ENCODE measurements at regions not wholly inside any gene's neighbourhood (a gene's known extent, or its start where the extent isn't known, plus 50 kb on each side); places are given as distances from the start of the nearest gene placed in this dataset.

DNA sequence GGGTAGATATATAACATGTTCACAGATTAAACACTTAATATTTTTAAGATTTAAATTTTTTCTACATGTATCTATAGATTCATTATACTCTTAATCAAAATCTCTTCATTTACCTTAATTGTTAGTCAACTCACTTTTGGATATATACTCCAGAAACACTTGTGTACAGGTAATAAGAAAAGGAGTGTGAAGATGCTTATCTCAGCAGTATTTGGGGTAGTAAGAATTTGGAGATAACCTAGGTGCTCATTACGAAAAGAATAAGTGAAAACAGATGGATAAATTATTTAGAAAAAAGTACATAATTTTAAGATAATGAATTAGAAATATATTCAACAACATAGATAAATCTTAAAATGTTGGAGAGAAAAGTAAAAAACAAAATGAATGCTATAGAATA, 226.5 kb upstream of the PLSCR5 start:
- in situ Hi-C loops (cut with HindIII; ENCODE audit: low pct_ligation_motif_present, low pct_unique_long_range_greater_than_20kb, low sequenced_read_pairs) = no loop called here
- no peak for DNase-seq

GRCh38 chr3:146830231-146830630, 225.1 kb upstream of the PLSCR5 start:
- no peak for DNase-seq
- in situ Hi-C loops (cut with HindIII; ENCODE audit: low pct_ligation_motif_present, low pct_unique_long_range_greater_than_20kb, low sequenced_read_pairs) = no loop called here

- no peak for DNase-seq
- in situ Hi-C loops (cut with HindIII; ENCODE audit: low pct_ligation_motif_present, low pct_unique_long_range_greater_than_20kb, low sequenced_read_pairs) = no loop called here
Observed at GRCh38 chr3:146827836-146828235, 222.7 kb upstream of the PLSCR5 start.

GRCh38 chr3:146823622-146824021, 218.5 kb upstream of the PLSCR5 start:
- in situ Hi-C loops (cut with HindIII; ENCODE audit: low pct_ligation_motif_present, low pct_unique_long_range_greater_than_20kb, low sequenced_read_pairs) = no loop called here

GRCh38 chr3:146818866-146819265, 213.7 kb upstream of the PLSCR5 start:
- in situ Hi-C loops (cut with HindIII; ENCODE audit: low pct_ligation_motif_present, low pct_unique_long_range_greater_than_20kb, low sequenced_read_pairs) = no loop called here
- DNase-seq = no peak

More at GRCh38 chr3:146823622-146824021, 218.5 kb upstream of the PLSCR5 start:
- DNase-seq = no peak

DNA sequence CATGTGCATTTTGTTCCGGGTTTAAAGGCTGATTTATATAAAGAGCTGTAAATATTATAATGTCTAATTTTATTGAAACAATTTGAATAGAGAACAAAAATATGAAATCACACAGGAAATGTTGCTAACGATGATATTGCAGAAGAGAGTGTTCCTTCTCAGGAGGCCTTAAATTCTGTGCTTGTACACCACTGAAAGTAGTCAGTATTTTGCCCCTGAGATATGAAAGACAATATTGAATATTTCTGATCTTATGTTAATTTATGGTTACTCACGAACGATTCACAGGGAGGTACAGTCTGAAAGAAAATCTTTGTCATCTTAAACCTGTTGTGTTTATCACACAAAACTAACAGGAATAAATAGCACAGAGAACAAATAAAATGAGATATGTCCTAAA, 213.2 kb upstream of the PLSCR5 start:
- no peak for DNase-seq
- in situ Hi-C loops (cut with HindIII; ENCODE audit: low pct_ligation_motif_present, low pct_unique_long_range_greater_than_20kb, low sequenced_read_pairs) = no loop called here

DNA sequence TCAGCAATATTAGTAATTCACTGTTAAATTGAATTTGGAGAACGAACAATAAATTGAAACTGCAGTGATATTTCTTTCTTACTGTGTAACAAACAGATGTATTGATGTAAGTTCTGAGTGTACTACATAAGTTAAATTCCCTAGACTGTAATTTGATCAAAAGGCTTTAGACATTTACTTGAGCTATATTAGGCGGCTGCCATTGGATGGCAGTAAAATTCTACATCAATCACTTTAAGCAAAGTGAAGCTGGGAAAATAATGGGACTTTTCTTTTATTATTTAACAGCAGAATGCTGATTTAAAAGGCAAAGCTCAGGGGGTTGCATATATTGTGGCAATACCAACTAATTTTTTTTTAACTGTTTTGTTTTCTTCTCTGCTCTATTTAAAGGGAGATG, 212.6 kb upstream of the PLSCR5 start:
- in situ Hi-C loops (cut with HindIII; ENCODE audit: low pct_ligation_motif_present, low pct_unique_long_range_greater_than_20kb, low sequenced_read_pairs) = no loop called here
- DNase-seq = peak; percentile 58

DNA sequence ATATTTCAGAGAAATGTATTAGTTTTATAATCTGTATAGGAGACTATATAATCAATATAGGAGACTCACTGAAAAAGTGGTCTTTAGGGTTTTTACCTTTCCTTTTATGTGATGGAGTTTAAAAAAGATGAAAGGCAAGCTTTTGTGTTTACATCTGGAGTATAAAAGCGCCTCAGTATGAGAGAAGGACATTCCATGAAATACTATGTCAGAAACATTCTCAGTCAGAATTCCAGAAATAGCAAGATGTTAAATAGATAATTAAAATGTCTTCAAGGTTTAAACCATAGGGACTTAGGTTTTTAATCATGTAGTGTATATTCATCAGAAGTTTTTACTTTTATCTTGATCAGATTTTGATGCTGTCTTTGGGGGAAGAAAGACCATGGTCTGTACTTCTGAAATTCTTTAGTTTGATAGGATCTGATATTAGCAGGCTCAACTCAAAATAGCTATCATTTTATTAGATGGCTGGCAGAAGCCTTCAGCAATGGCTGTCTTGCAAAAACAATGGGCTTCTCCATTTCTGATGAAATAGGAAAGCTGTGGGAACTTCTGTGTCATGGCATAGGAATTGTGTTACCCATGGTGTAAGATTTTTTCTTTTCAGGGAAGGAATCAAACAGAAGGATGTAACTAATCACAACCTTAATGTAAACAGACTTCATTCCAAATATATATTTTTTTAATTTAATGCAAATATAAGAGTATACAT, 209.6 kb upstream of the PLSCR5 start:
- DNase-seq = no peak
- in situ Hi-C loops (cut with HindIII; ENCODE audit: low pct_ligation_motif_present, low pct_unique_long_range_greater_than_20kb, low sequenced_read_pairs) = no loop called here

DNA sequence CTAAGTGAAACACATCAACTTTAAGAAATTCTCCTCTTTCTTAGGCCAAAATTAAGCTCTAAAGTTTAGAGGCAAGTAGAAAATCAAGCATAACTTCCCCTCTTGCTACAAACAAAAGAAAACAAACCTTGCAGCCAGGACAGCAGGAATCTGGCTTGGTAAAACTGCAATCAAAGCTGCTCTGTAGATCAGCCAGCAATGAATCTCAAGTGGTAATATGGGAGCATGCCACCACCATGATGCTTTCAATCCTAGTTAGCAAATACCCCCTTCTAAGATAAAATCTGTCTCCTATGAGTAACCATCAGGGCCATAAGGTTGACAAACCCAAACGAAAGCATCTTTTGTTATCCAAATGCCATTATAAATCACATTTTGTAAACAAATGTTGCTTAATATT, 208.3 kb upstream of the PLSCR5 start:
- in situ Hi-C loops (cut with HindIII; ENCODE audit: low pct_ligation_motif_present, low pct_unique_long_range_greater_than_20kb, low sequenced_read_pairs) = no loop called here
- no peak for DNase-seq

GRCh38 chr3:146803745-146804144, 198.6 kb upstream of the PLSCR5 start:
- in situ Hi-C loops (cut with HindIII; ENCODE audit: low pct_ligation_motif_present, low pct_unique_long_range_greater_than_20kb, low sequenced_read_pairs) = no loop called here
- no peak for DNase-seq

DNA sequence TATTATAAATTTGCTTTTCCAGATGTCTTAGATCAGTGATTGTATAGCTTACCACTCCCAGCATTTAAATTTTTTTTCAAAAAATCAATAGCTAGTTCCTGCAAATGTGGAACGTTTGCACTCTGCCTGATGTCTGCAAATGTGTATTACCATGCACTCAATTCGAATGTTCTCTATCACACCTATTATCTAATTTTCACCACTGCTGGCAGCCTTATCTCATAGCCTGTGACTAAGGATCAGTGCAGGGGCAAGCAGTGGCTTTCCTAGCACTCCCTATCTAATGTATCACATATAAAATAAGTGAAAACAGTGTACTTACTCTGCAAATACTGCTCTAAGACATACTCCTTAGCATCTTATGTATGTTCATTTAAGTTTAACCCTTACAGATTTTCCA, 196.3 kb upstream of the PLSCR5 start:
- in situ Hi-C loops (cut with HindIII; ENCODE audit: low pct_ligation_motif_present, low pct_unique_long_range_greater_than_20kb, low sequenced_read_pairs) = no loop called here
- no peak for DNase-seq

GRCh38 chr3:146800484-146800883, 195.3 kb upstream of the PLSCR5 start:
- DNase-seq = no peak
- in situ Hi-C loops (cut with HindIII; ENCODE audit: low pct_ligation_motif_present, low pct_unique_long_range_greater_than_20kb, low sequenced_read_pairs) = no loop called here

DNA sequence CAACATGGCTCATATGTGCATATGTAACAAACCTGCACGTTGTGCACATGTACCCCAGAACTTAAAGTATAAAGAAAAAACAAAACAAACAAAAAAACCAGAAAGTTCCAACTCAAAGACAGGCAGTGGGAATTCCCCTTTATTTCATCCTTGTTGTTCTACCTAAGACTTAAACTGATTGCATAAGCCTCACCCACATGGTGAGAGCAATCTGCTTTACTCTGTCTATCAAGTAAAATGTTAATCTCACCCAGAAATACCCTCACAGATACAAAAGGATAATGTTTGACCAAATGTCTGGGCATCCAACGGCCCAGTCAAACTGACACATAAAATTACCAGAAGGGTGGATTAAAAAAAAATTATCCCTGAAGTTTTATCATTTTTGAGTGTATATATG, 190.9 kb upstream of the PLSCR5 start:
- in situ Hi-C loops (cut with HindIII; ENCODE audit: low pct_ligation_motif_present, low pct_unique_long_range_greater_than_20kb, low sequenced_read_pairs) = no loop called here
- no peak for DNase-seq

DNA sequence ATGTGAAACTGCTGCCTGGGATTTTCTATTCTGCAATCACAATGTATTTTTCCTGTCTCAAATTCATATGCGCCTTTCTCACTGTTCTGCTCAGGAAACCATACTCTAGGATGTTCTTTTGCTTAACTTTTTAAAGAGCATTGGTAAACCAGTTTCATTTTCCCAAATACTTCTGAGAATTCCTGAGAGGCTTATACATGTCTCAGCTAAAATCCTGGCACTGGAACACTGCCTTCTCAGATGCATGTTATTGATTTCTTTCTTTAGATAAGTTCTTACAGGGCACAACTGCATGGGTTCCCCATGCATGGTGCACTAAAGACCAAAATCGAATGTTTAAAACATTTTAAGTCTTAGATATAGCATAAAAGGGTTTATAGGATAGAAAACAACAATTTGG, 178.3 kb upstream of the PLSCR5 start:
- in situ Hi-C loops (cut with HindIII; ENCODE audit: low pct_ligation_motif_present, low pct_unique_long_range_greater_than_20kb, low sequenced_read_pairs) = no loop called here
- DNase-seq = no peak

DNA sequence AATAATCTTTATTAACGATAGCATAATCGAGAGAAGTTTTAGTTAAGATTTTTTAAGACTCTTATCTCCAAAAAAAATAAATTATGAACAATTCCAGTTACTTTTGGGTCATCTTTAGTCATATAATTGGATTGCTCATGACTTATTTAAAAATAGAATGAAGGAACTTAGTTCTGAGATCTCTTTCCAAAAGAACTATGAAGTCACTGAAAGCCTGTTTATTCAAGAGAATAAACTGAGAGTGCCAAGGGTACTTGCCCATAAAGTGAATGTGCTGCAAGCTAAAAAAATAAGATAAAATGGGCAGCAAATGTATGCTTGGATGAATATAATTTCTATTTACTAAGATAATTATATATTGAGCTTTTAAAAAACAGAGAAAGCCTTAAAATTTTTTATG, 176.5 kb upstream of the PLSCR5 start:
- no peak for DNase-seq
- in situ Hi-C loops (cut with HindIII; ENCODE audit: low pct_ligation_motif_present, low pct_unique_long_range_greater_than_20kb, low sequenced_read_pairs) = no loop called here

GRCh38 chr3:146781059-146781458, 175.9 kb upstream of the PLSCR5 start:
- in situ Hi-C loops (cut with HindIII; ENCODE audit: low pct_ligation_motif_present, low pct_unique_long_range_greater_than_20kb, low sequenced_read_pairs) = no loop called here
- DNase-seq = no peak

DNA sequence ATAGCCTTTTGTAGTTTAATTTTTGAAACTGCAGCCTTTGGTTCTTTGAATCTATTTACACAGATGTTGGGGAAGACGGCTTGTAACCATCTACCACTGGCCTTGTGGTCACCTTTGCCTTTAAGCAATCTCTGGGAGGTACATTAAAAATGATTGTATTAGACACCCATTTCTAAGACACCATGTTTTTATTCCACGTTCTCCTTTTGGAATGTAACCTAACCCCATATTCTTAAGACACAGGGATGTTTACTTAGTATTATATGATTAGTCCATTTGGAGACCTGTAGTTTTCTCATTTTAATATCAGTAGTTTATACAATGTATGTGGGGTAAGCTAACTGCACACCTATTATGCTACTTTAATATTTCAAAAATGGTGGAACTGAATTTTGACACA, 175.1 kb upstream of the PLSCR5 start:
- no peak for DNase-seq
- in situ Hi-C loops (cut with HindIII; ENCODE audit: low pct_ligation_motif_present, low pct_unique_long_range_greater_than_20kb, low sequenced_read_pairs) = no loop called here

DNA sequence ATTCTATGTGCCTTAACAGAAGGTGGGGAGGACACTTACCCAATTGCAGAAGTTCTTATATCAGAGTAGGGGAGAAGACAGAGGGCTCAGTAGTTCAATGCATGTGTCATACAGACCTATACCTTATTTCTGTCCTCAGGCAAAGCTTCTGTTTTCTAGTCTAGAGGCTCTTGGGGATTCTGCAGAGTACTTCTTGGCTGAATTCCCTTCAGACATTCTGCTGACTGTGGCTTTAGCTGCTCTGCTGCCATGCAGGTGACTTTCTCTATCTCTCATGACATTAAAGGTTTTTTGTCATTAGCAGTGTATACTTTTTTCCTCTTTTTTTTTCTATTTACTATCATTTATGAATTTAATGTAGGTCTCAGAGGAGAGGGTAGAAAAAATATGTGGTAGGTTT, 172.8 kb upstream of the PLSCR5 start:
- no peak for DNase-seq
- in situ Hi-C loops (cut with HindIII; ENCODE audit: low pct_ligation_motif_present, low pct_unique_long_range_greater_than_20kb, low sequenced_read_pairs) = no loop called here

DNA sequence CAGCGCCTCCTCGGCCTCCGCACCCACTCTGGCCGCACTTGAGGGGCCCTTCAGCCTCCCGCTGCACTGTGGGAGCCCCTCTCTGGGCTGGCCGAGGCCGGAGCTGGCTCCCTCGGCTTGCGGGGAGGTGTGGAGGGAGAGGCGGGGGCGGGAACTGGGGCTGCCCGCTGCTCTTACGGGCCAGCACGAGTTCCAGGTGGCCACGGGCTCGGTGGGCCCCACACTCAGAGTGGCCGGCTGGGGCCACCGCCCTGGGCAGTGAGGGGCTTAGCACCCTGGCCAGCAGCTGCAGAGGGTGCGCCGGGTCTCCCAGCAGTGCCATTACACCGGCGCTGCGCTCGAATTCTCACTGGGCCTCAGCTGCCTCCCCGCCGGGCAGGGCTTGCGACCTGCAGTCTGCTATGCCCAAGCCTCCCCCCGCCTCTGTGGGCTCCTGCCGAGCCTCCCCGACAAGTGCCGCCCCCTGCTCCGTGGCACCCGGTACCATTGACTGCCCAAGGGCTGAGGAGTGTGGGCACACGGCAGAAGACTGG, 167.1 kb upstream of the PLSCR5 start:
- in situ Hi-C loops (cut with HindIII; ENCODE audit: low pct_ligation_motif_present, low pct_unique_long_range_greater_than_20kb, low sequenced_read_pairs) = no loop called here
- DNase-seq = no peak

DNA sequence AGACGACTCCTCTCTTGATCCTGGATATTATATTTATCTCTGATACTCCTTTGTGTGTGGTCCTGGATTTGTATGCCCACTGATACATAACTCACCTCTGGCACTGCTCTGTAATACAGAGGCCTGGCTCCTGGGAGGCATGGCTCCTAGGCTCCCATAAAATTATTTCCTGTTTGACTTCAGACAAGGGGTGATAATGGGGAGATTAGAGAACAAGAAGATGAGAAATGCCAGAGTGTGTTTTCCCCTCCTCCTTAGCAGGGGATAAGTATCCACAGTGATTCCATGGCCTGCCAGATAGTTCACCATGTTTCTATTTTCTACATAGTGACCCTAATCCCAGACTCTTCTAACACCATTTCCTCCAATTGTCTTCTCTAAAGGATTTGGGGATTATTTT, 165.7 kb upstream of the PLSCR5 start:
- in situ Hi-C loops (cut with HindIII; ENCODE audit: low pct_ligation_motif_present, low pct_unique_long_range_greater_than_20kb, low sequenced_read_pairs) = no loop called here
- no peak for DNase-seq

DNA sequence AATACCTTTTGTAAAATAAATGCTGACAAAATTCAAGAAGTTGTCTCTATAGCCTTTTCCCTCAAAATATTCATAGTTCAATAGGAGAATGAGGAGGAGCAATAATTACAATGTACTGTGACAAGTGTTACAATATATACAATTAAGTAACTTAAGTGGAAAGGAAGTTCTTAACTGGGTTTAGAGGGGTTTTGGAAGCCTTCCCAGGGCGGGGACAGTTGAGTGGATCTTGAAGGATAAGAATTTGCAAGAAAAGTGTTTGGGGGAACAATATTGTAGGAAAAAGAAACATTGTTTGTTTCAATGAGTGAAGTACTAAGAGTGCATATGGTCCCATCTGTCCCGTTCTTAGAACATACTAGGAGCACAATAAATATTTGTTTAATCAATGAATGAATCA, 165.2 kb upstream of the PLSCR5 start:
- DNase-seq = no peak
- in situ Hi-C loops (cut with HindIII; ENCODE audit: low pct_ligation_motif_present, low pct_unique_long_range_greater_than_20kb, low sequenced_read_pairs) = no loop called here
